Activated CD4-positive, alpha-beta T cell treated with anti-CD3 and anti-CD28 coated beads, Interleukin-2, amount 50 U/mL, for 48 hours (primary cell): ENCODE measurements at regions not wholly inside any gene's neighbourhood (a gene's known extent, or its start where the extent isn't known, plus 50 kb on each side); places are given as distances from the start of the nearest gene placed in this dataset.

Source experiments
- DNase-seq, 2 experiments: peaks; one replicate each; pipeline ENCODE4 v3.0.0-alpha.2; 2020

GRCh38 chr16:73170612-73171038 is 122.7 kb upstream of the ZFHX3 start:
- DNase-seq: no peak

- DNase-seq: no peak
These were observed 119.1 kb upstream of the ZFHX3 start for GRCh38 chr16:73166947-73167550.

- no peak for DNase-seq
These were observed 118.5 kb upstream of the ZFHX3 start for GRCh38 chr16:73166441-73166851.

GRCh38 chr16:73163238-73163815 is 115.4 kb upstream of the ZFHX3 start:
- no peak for DNase-seq

- no peak for DNase-seq
These were observed 114.0 kb upstream of the ZFHX3 start for GRCh38 chr16:73161977-73162376.

GRCh38 chr16:73159296-73159695 is 111.4 kb upstream of the ZFHX3 start:
- DNase-seq: no peak

GRCh38 chr16:73157861-73158260 is 109.9 kb upstream of the ZFHX3 start:
- no peak for DNase-seq

- DNase-seq: no peak
These were observed 106.3 kb upstream of the ZFHX3 start for GRCh38 chr16:73154063-73154870.

- no peak for DNase-seq
These were observed 104.6 kb upstream of the ZFHX3 start for GRCh38 chr16:73152386-73153125.

- no peak for DNase-seq
These were observed 104.0 kb upstream of the ZFHX3 start for GRCh38 chr16:73151941-73152340.

GRCh38 chr16:73151225-73151624 is 103.3 kb upstream of the ZFHX3 start:
- DNase-seq: no peak

- DNase-seq: no peak
These were observed 102.9 kb upstream of the ZFHX3 start for GRCh38 chr16:73150786-73151185.

GRCh38 chr16:73149334-73149733 is 101.4 kb upstream of the ZFHX3 start:
- DNase-seq: no peak

GRCh38 chr16:73147958-73148357 is 100.0 kb upstream of the ZFHX3 start:
- no peak for DNase-seq

GRCh38 chr16:73145166-73145880 is 97.4 kb upstream of the ZFHX3 start:
- no peak for DNase-seq

GRCh38 chr16:73143576-73144422 is 95.9 kb upstream of the ZFHX3 start:
- no peak for DNase-seq

- DNase-seq: no peak
These were observed 95.1 kb upstream of the ZFHX3 start for GRCh38 chr16:73143002-73143401.

GRCh38 chr16:73142053-73142854 is 94.3 kb upstream of the ZFHX3 start:
- DNase-seq: no peak

- DNase-seq: no peak
These were observed 93.0 kb upstream of the ZFHX3 start for GRCh38 chr16:73140929-73141328.

GRCh38 chr16:73131156-73131862 is 83.4 kb upstream of the ZFHX3 start:
- DNase-seq: no peak
